Ectodermal cell (in vitro differentiated cells): ENCODE measurements at regions not wholly inside any gene's neighbourhood (a gene's known extent, or its start where the extent isn't known, plus 50 kb on each side); places are given as distances from the start of the nearest gene placed in this dataset.

Experiments used
- H3K27ac ChIP-seq: 2 replicates; pipeline ENCODE4 v1.7.0; 2013; ENCODE audit warnings: mild to moderate bottlenecking, low read depth, low read length; ENCODE audit not compliant: insufficient read depth, poor library complexity, severe bottlenecking
- H3K27me3 ChIP-seq: 2 replicates; pipeline ENCODE4 v1.7.0; 2013; ENCODE audit warnings: mild to moderate bottlenecking, low read length; ENCODE audit not compliant: insufficient read depth, control insufficient read depth, poor library complexity, severe bottlenecking
- H3K36me3 ChIP-seq: one replicate; pipeline ENCODE4 v1.7.0; 2013; ENCODE audit warnings: low read length; ENCODE audit not compliant: control insufficient read depth, insufficient read depth
- H3K4me1 ChIP-seq: one replicate; pipeline ENCODE4 v1.7.0; 2013; ENCODE audit warnings: low read length; ENCODE audit not compliant: control insufficient read depth, insufficient read depth
- H3K4me3 ChIP-seq: 2 replicates; pipeline ENCODE4 v1.7.0; 2013; ENCODE audit warnings: low read depth, low read length, control low read depth; ENCODE audit not compliant: insufficient read depth
- H3K9me3 ChIP-seq: 2 replicates; pipeline ENCODE4 v1.7.0; 2013; ENCODE audit warnings: mild to moderate bottlenecking, low read length, moderate library complexity; ENCODE audit not compliant: control insufficient read depth
- WGBS, 2 experiments: methylation state at CpG; one replicate each; pipeline ENCODE4 v1.1.7; 2013; ENCODE audit warnings: missing lambda C conversion rate in 2 of 2; 5-methylcytosine and 5-hydroxymethylcytosine counted together

DNA sequence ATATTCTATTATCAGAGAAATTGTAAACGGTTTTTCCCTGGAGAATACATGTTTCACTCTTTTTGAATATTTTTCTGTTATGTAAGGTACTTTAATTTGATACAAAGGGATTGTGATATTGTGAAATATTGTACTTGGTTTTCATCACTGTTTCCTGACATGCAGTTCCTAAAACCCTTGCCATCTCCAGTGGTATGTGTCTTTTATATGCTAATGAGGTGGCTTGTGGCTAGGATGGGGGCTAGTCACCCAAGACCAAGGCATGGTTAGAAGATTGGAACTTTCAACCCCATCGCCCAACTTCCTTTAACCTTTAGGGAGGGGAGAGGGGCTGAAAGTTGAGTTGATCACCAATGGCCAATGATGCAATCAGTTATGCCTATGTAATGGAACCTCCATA is 160.6 kb downstream of the TAF11L14 start:
- Histone ChIP-seq H3K4me1 (no peaks in the 10 kb centered on the region), H3K9me3 (no peaks in the 10 kb centered on the region), H3K27ac (no peak overlapping the region), H3K36me3 (no peaks in the 10 kb centered on the region), H3K27me3 (no peaks in the 10 kb centered on the region), H3K4me3 (no peak overlapping the region)
- WGBS, 2 experiments: 80 to 98% methylated on average over 1 to 2 of the region's 2 CpGs

DNA sequence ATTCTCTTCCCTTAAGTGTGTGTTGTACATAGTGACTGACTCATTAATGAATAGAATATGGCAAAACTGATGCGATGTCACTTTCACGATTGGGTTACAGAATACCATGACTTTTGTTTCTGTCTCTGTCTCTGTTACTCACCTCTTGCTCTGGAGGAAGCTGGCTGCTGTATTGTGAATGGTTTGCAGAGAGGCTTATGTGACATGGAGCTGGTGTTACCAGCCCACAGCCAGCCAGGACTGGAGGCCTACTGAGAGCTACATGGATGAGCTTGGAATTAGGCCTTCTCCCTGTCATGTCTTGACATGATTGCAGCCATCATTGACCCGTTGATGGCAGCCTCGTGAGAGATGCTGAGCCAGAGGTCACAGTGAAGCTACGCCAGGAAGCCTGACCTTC is 161.9 kb downstream of the TAF11L14 start:
- Histone ChIP-seq H3K27ac (no peak overlapping the region), H3K27me3 (no peaks in the 10 kb centered on the region), H3K4me3 (no peak overlapping the region), H3K36me3 (no peaks in the 10 kb centered on the region), H3K9me3 (no peaks in the 10 kb centered on the region), H3K4me1 (no peaks in the 10 kb centered on the region)
- WGBS, 2 experiments: 91 to 92% methylated on average over 5 of the region's 5 CpGs

DNA sequence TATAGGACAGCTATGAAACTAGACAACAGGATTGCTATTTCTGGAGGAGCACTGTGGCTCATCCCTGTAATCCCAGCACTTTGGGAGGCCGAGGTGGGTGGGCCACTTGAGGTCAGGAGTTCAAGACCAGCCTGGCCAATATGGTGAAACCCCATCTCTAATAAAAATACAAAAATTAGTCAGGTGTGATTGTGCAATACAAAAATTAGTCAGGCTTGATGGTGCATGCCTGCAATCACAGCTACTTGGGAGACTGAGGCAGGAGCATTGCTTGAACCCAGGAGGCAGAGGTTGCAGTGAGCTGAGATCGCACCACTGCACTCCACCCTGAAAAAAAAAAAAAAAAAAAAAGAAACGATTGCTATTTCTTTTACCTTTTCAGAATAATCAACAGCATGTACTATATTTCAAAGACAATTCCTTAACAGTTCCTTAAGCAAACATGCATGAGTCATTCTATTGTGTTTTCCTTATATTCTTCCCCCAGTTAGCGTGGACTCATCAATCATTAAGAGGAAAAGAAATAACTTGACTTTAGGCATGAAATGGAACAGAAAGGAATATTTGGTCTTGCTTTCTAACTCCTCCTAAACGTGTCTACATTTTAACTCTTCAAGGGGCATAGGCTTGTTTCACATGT is 162.6 kb downstream of the TAF11L14 start:
- Histone ChIP-seq H3K36me3 (no peaks in the 10 kb centered on the region), H3K4me3 (no peak overlapping the region), H3K9me3 (no peaks in the 10 kb centered on the region), H3K27ac (no peak overlapping the region), H3K4me1 (peaks cover under 1% of the 10 kb centered on the region), H3K27me3 (no peaks in the 10 kb centered on the region)
- 67 to 78% methylated on average over 4 to 5 of the region's 5 CpGs for WGBS, 2 experiments

DNA sequence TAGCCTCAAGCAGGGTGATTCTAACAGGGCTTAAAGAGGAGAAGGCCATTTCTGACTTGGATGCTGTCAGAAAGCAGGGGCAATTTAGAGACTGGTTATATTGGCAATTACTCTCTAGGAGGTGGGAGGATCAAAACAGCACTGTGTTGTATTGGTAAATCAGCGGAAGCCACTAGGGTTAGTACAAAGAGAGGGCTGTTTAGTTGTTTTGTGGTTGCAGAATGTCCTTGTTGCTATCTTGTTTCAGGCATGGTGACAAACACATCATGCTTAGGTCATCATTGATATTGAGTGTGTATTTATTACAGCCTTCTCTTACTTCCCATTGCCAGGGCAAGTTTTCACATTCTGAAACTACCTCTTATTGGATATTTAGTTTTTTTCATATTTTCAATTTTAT is 165.3 kb downstream of the TAF11L14 start:
- Histone ChIP-seq H3K27me3 (no peaks in the 10 kb centered on the region), H3K4me1 (peaks cover 19% of the 10 kb centered on the region), H3K4me3 (no peak overlapping the region), H3K27ac (peak overlapping the region; percentile 17), H3K36me3 (no peaks in the 10 kb centered on the region), H3K9me3 (no peaks in the 10 kb centered on the region)
- WGBS, 2 experiments: 65 to 75% methylated on average over 1 of the region's 1 CpG

DNA sequence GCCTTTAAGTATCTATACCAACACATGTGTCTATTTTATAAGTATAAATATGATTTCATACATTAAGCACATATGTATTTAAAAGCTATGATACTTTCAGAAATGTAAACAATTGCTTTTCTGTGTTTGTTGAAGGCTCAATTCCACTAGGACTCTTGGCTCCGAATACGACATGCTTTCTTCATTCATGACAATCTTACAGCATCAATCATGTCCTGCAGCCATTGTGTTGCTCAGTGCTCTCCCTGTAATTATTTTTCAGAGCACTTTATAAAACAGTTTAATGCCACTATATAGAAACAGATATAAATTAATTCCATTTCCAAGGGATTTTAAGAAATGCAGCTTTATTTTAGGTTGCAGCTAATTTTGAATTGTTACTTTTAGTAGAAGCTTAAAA is 167.3 kb downstream of the TAF11L14 start:
- no peaks in the 10 kb centered on the region for H3K27me3 ChIP-seq
- H3K4me1 ChIP-seq: peaks cover 19% of the 10 kb centered on the region
- no peaks in the 10 kb centered on the region for H3K9me3 ChIP-seq
- 33 to 69% methylated on average over 2 of the region's 2 CpGs for WGBS, 2 experiments
- H3K4me3 ChIP-seq: no peak overlapping the region
- H3K36me3 ChIP-seq: no peaks in the 10 kb centered on the region
- peak overlapping the region; percentile 56 for H3K27ac ChIP-seq

DNA sequence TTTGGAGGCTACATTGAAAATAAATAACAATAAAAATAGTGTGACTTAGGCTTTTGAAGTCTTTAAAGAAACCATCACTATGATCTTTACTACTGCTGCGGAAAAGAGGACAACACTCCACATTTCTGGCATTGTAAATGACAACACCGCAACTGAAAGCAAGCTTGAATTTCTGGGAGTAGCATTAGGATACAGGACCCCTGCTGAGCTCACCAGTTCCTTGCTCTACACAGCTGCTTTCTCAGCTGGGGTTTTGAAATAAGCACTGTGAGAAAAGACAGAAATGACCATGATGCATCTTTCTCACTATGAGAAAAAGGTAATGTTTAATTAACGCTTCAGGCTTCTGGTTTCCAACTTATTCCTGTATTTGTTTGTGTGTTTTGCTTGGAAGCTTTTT is 168.0 kb downstream of the TAF11L14 start:
- Histone ChIP-seq H3K36me3 (no peaks in the 10 kb centered on the region), H3K4me3 (no peak overlapping the region), H3K9me3 (no peaks in the 10 kb centered on the region), H3K27me3 (no peaks in the 10 kb centered on the region), H3K27ac (peak overlapping the region; percentile 70), H3K4me1 (peaks cover 19% of the 10 kb centered on the region)
- WGBS, 2 experiments: 28% methylated on average over 3 of the region's 3 CpGs

DNA sequence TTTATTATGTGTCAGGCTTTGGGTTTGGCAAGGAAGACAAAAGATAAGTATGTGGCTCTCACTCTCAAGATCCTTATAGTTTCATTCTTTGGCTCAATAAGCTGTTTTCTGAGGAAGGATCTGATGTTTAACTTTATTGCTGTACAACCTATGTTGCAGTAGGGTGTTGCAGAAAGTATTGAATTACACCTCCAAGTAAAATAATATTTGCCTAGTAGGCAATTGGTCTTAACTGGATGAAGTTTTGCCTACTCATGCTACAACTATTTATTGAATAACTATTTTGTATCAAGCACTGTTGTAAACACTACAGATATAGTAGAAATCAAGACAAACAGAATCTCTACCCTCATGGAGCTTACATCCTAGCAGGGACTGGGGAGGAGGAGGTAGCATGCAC is 169.7 kb downstream of the TAF11L14 start:
- H3K4me1 ChIP-seq: peaks cover 19% of the 10 kb centered on the region
- H3K36me3 ChIP-seq: no peaks in the 10 kb centered on the region

DNA sequence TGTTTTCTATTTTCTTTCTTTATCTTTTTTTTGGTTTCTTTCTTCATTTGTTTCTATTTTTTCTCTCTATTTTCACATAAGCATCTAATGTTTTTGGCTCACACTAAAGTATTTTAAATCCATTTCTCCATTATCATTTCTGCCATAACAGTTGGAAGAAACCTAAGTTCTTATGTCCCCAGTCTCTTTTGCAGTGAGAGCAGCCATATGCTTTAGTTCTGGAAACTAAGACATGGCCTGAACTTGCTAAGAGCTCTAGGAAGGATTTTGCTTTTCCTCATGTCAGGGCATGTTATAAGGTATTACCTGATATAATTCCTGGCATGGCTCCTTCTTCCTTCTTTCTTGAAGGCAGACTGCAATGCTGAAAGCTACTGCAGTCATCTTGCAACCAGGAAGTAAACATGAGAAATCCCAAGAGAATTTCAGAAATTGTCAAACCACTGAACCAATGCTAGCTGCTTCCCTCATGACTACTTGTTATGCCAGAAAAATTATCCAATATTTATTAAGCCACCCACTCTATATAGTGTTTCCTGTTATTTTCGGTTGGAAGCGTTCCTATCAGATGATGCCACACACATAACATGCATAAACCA is 171.1 kb downstream of the TAF11L14 start:
- Histone ChIP-seq H3K27ac (no peak overlapping the region), H3K4me1 (peaks cover 19% of the 10 kb centered on the region), H3K36me3 (no peaks in the 10 kb centered on the region), H3K4me3 (no peak overlapping the region), H3K27me3 (no peaks in the 10 kb centered on the region), H3K9me3 (no peaks in the 10 kb centered on the region)
- no CpG with 5 or more reads among the region's 2 CpGs for WGBS, 2 experiments

More for the DNA sequence above, 169.7 kb downstream of the TAF11L14 start:
- H3K4me3 ChIP-seq: no peak overlapping the region
- no peaks in the 10 kb centered on the region for H3K27me3 ChIP-seq
- no peaks in the 10 kb centered on the region for H3K9me3 ChIP-seq
- no peak overlapping the region for H3K27ac ChIP-seq

DNA sequence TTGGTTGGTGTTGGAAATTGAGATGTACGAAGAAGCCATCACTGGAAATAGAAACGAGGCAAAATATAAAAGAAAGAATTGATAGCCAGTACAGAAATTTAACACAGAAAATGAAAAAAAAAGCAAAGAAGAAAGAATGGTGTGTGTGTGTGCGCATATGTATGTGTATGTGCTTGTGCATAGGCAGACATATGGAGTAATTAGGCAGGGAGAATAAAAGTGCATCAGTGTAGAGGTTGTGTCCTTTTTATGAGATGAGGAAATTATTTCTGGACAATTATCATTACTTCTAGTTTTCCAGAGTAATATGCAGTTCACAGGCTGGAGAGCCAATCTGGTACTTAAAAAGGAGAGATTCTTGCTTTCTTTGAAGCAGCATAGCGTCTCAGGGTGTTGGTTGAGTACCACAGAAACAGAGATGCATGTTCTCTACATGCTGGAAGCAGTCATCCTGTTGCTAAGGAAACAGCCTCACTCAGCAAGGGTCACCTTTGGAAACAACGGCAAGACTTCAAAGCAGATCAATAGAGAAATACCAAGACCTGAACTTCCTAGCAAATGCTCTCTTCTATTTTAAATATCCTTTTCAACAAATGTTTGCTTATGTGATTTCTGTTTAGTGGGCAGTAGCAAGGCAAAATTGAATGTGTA is 172.7 kb downstream of the TAF11L14 start:
- Histone ChIP-seq H3K9me3 (no peaks in the 10 kb centered on the region), H3K4me3 (no peak overlapping the region), H3K36me3 (no peaks in the 10 kb centered on the region), H3K27ac (no peak overlapping the region), H3K4me1 (peaks cover 18% of the 10 kb centered on the region), H3K27me3 (no peaks in the 10 kb centered on the region)
- WGBS, 2 experiments: 66 to 75% methylated on average over 5 of the region's 5 CpGs

DNA sequence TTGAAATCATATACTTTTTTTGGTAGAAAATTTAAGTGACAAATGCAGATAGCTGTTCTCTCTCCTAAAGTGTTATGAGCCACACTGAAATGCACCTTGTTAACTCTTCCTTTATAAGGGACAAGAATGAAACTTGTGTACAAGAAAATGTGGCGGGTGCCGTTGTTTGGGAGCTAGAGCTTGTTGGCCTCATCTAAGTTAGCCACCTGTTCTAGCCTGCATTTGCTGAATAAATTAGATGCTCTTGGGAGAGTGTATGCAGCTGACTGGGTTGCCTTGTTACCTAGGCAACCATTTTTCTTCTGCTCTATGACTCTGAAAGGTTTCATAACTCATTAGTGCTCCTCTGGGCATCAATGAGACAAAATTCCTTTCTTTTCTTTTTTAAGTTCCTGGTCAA is 174.3 kb downstream of the TAF11L14 start:
- Histone ChIP-seq H3K27me3 (no peaks in the 10 kb centered on the region), H3K36me3 (no peaks in the 10 kb centered on the region), H3K4me1 (peaks cover 3% of the 10 kb centered on the region), H3K9me3 (no peaks in the 10 kb centered on the region), H3K4me3 (no peak overlapping the region), H3K27ac (no peak overlapping the region)
- WGBS, 2 experiments: 65 to 94% methylated on average over 1 to 2 of the region's 2 CpGs
